ENCODE measurements at regions not wholly inside any gene's neighbourhood (a gene's known extent, or its start where the extent isn't known, plus 50 kb on each side); places are given as distances from the start of the nearest gene placed in this dataset.
"Not testable (repeated sequence)": the region's sequence is repeated elsewhere in the genome, so short reads cannot be mapped to it uniquely, and the experiment has no call there.

DNA sequence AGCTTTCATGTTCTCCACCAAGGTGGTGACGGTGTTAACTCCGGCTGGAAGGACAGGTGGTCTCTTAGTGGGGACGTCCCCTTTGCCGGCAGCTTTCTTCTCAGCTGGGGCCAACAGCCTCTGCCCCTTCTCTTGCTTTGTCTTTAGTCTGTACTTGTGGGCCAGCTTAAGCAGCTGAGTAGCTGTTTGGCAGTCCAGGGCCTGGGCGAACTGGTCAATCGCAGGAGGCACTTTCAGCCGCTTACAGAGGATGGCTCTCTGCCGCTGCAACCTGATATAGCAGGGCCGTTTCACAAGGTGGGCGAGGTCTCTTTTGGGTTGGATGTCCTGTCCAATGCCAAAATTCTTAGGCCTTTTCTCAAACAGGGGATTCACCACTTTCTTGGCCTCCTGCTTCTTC, 210.3 kb downstream of the TRIML1 start:
- TF ChIP-seq, protein P1, sequence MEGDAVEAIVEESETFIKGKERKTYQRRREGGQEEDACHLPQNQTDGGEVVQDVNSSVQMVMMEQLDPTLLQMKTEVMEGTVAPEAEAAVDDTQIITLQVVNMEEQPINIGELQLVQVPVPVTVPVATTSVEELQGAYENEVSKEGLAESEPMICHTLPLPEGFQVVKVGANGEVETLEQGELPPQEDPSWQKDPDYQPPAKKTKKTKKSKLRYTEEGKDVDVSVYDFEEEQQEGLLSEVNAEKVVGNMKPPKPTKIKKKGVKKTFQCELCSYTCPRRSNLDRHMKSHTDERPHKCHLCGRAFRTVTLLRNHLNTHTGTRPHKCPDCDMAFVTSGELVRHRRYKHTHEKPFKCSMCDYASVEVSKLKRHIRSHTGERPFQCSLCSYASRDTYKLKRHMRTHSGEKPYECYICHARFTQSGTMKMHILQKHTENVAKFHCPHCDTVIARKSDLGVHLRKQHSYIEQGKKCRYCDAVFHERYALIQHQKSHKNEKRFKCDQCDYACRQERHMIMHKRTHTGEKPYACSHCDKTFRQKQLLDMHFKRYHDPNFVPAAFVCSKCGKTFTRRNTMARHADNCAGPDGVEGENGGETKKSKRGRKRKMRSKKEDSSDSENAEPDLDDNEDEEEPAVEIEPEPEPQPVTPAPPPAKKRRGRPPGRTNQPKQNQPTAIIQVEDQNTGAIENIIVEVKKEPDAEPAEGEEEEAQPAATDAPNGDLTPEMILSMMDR (conservative IDR thresholded peaks at IDR 0.05; ENCODE audit: low read depth, low read length) = not testable (repeated sequence)
- TF ChIP-seq EZH2 (IDR thresholded peaks at IDR 0.05; ENCODE audit: low read length, unreplicated experiment); EZH2phosphoT487 (IDR thresholded peaks at IDR 0.05; ENCODE audit: borderline replicate concordance, low read length): not testable (repeated sequence)

All from PC-3 (cell line).